Skeletal muscle tissue (tissue), 3 donors: ENCODE measurements at regions not wholly inside any gene's neighbourhood (a gene's known extent, or its start where the extent isn't known, plus 50 kb on each side); places are given as distances from the start of the nearest gene placed in this dataset.

ENCODE experiments used
- H3K27ac ChIP-seq: one replicate; pipeline ENCODE4 v1.7.0; 2013; ENCODE audit warnings: mild to moderate bottlenecking, low read depth, low read length, inconsistent platforms
- H3K27me3 ChIP-seq, 3 donors: one replicate each; pipeline ENCODE4 v1.7.0; 2013; ENCODE audit warnings: low read length in 3 of 3; ENCODE audit not compliant: control insufficient read depth in 3 of 3, insufficient read depth in 3 of 3
- H3K36me3 ChIP-seq, 3 donors: one replicate each; pipeline ENCODE4 v1.7.0; 2013; ENCODE audit warnings: low read length in 3 of 3; ENCODE audit not compliant: control insufficient read depth in 3 of 3, insufficient read depth in 3 of 3
- H3K4me1 ChIP-seq, 3 donors: one replicate each; pipeline ENCODE4 v1.7.0; 2013; ENCODE audit warnings: low read length in 3 of 3, mild to moderate bottlenecking in 3 of 3; ENCODE audit not compliant: control insufficient read depth in 3 of 3, insufficient read depth in 3 of 3
- H3K4me3 ChIP-seq, 3 donors: one replicate each; pipeline ENCODE4 v1.7.0; 2013; ENCODE audit warnings: low read length in 3 of 3
- H3K9ac ChIP-seq, 3 donors: one replicate each; pipeline ENCODE4 v1.7.0; 2013; ENCODE audit warnings: low read length in 3 of 3, mild to moderate bottlenecking in 3 of 3, moderate library complexity in 2 of 3, low read depth in 1 of 3
- H3K9me3 ChIP-seq, 3 donors: one replicate each; pipeline ENCODE4 v1.7.0; 2013; ENCODE audit warnings: low read length in 3 of 3; ENCODE audit not compliant: control insufficient read depth in 3 of 3
- donor health status: Osteomylitis.

DNA sequence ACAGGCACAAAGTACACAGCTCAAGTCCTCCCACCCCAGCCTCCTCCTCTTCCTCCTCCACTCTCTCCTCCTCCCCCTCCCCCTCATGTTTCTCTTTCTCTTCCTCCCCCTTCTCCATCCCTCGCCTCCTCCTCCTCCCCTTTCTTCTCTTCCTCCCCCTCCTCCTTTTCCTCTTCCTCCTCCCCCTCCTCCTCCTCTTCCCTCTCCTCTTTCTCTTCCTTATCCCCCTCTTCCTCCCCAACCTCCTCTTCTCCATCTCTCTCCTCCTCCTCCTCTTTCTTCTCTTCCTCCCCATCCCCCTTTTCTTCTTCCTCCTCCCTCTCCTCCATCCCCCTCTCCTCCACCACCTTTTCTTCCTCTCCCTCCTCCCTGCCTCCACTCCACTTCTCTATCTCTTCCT, 276.3 kb upstream of the TSHZ3 start:
- Histone ChIP-seq H3K27me3 (peaks cover 3 to 8% (median 7%) of the 10 kb centered on the region in 3 donors), H3K27ac (no peak overlapping the region), H3K36me3 (no peaks in the 10 kb centered on the region)

GRCh38 chr19:31626941-31627340, 277.7 kb upstream of the TSHZ3 start:
- H3K4me1 ChIP-seq = no peaks in the 10 kb centered on the region
- H3K9me3 ChIP-seq = no peaks in the 10 kb centered on the region
- H3K27ac ChIP-seq = no peak overlapping the region
- H3K9ac ChIP-seq = no peak overlapping the region
- no peaks in the 10 kb centered on the region for H3K36me3 ChIP-seq
- H3K27me3 ChIP-seq = peaks cover 3 to 8% (median 7%) of the 10 kb centered on the region in 3 donors
- no peak overlapping the region for H3K4me3 ChIP-seq

More for the DNA sequence above, 276.3 kb upstream of the TSHZ3 start:
- Histone ChIP-seq H3K9ac (no peak overlapping the region), H3K4me3 (no peak overlapping the region), H3K4me1 (no peaks in the 10 kb centered on the region), H3K9me3 (peaks cover 0 to 6% (median 0%) of the 10 kb centered on the region in 3 donors)

GRCh38 chr19:31627620-31628365, 278.6 kb upstream of the TSHZ3 start:
- Histone ChIP-seq H3K4me3 (no peak overlapping the region), H3K27me3 (peaks cover 3 to 8% (median 7%) of the 10 kb centered on the region in 3 donors), H3K4me1 (no peaks in the 10 kb centered on the region), H3K27ac (no peak overlapping the region), H3K9ac (no peak overlapping the region), H3K36me3 (no peaks in the 10 kb centered on the region), H3K9me3 (no peaks in the 10 kb centered on the region)

DNA sequence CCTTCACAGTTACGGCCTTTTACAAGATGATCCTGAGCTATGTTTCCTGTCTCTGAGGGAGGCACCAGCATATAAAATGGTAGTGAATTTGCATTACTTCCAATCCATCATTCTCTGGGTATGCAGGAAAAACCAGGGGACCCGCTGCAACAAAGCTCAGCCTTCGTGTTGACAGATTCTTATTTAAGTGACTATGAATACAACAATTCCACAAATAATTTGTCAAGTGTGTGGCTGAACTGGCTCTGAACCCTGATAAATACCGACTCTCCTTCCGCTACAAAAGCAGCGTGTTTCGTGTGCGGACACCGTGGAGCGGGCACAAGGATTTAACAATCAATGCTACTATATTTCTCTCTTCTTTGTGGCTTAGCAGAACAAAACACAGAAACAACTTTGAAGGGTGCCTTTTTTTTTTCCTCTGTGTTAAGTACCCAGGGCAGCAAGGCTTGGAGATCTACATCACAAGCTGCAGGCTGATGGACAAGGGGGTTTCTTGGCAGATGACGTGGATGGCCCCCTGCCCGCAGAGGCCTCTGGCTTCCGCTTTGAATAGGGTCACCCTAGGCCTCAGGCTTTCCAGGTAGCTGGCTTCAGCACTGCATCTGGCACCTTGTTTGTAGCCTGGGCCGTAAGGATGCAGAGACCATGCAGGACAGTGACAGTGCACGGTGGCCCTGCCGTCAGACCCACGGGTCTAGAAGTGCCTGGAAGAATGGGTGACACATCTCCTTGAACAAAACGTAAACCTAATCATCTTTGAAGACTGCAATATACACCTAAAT, 280.5 kb upstream of the TSHZ3 start:
- Histone ChIP-seq H3K27ac (no peak overlapping the region), H3K36me3 (no peaks in the 10 kb centered on the region), H3K9me3 (no peaks in the 10 kb centered on the region), H3K4me1 (no peaks in the 10 kb centered on the region), H3K27me3 (peaks cover 3 to 10% (median 8%) of the 10 kb centered on the region in 3 donors), H3K9ac (no peak overlapping the region), H3K4me3 (no peak overlapping the region)

GRCh38 chr19:31633014-31633413, 283.8 kb upstream of the TSHZ3 start:
- H3K36me3 ChIP-seq = no peaks in the 10 kb centered on the region
- H3K4me1 ChIP-seq = no peaks in the 10 kb centered on the region
- H3K9ac ChIP-seq = no peak overlapping the region
- peaks cover 0 to 2% (median 0%) of the 10 kb centered on the region in 3 donors for H3K27me3 ChIP-seq
- no peaks in the 10 kb centered on the region for H3K9me3 ChIP-seq
- H3K27ac ChIP-seq = no peak overlapping the region
- H3K4me3 ChIP-seq = no peak overlapping the region

- Histone ChIP-seq H3K4me3 (no peak overlapping the region), H3K9ac (no peak overlapping the region), H3K36me3 (no peaks in the 10 kb centered on the region), H3K27me3 (peaks cover 0 to 4% (median 3%) of the 10 kb centered on the region in 3 donors), H3K27ac (no peak overlapping the region), H3K9me3 (no peaks in the 10 kb centered on the region), H3K4me1 (no peaks in the 10 kb centered on the region)
These were observed 290.1 kb upstream of the TSHZ3 start for GRCh38 chr19:31639306-31639705.

- H3K36me3 ChIP-seq = no peaks in the 10 kb centered on the region
- H3K4me1 ChIP-seq = no peaks in the 10 kb centered on the region
These were observed 292.4 kb upstream of the TSHZ3 start for GRCh38 chr19:31641591-31641990.

DNA sequence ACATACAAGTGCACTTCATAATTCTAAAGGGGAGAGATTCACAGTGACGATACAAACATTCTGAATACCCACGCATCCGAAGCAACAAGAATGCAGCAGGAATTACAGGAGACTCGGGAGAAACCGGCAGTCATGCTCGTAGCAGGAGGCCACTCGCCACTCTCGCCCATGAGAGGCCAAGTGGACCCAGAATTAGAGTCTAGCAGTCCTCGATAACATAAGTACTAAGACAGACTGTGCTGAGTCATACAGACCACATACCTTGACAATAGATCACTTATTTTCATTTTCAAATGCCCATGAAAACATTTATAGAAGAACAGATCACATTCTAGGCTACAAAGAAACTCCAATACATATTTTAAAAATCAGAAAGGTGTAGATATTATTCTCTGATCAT, 299.1 kb upstream of the TSHZ3 start:
- Histone ChIP-seq H3K27ac (no peak overlapping the region), H3K9me3 (no peaks in the 10 kb centered on the region), H3K27me3 (peaks cover 0 to 2% (median 0%) of the 10 kb centered on the region in 3 donors), H3K4me3 (no peak overlapping the region), H3K4me1 (no peaks in the 10 kb centered on the region), H3K9ac (no peak overlapping the region), H3K36me3 (no peaks in the 10 kb centered on the region)

More at GRCh38 chr19:31641591-31641990, 292.4 kb upstream of the TSHZ3 start:
- no peak overlapping the region for H3K9ac ChIP-seq
- no peaks in the 10 kb centered on the region for H3K9me3 ChIP-seq
- H3K27ac ChIP-seq = no peak overlapping the region
- H3K27me3 ChIP-seq = peaks cover 0 to 4% (median 3%) of the 10 kb centered on the region in 3 donors
- no peak overlapping the region for H3K4me3 ChIP-seq

DNA sequence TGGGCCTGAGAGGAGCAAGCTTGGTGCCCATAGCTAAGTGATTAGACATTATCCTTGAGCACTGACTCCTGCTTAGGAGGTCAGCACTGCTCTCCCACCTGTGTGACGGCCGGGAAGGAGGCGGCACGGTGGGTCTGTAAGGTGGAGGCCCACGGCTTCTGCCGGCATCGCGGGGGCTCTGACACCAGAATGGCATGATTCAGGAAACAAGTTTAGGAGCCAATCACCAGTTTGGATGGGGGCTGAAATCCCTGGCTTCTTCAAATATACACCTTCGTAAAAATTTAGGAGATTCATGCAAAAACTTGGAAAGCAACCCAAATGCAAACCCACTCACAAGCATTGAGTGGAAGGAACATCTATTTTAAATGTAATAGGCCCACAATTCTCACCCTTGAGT, 307.3 kb upstream of the TSHZ3 start:
- H3K4me1 ChIP-seq = no peaks in the 10 kb centered on the region
- H3K4me3 ChIP-seq = no peak overlapping the region
- H3K36me3 ChIP-seq = no peaks in the 10 kb centered on the region
- peaks cover 0 to 4% (median 0%) of the 10 kb centered on the region in 3 donors for H3K27me3 ChIP-seq
- no peak overlapping the region for H3K27ac ChIP-seq
- no peak overlapping the region for H3K9ac ChIP-seq
- no peaks in the 10 kb centered on the region for H3K9me3 ChIP-seq
